HCT116 (cell line): ENCODE measurements at regions not wholly inside any gene's neighbourhood (a gene's known extent, or its start where the extent isn't known, plus 50 kb on each side); places are given as distances from the start of the nearest gene placed in this dataset.

ENCODE experiments used
- ATAC-seq: fragments of 200-7000 bp; cut with Tn5 transposase; 2 replicates; pipeline ENCODE4 v1.9.1; 2020; ENCODE audit warnings: mild to moderate bottlenecking, moderate library complexity
- BruUV-seq: library from RNA; stranded (reverse); fragments of 400-500 nt; replicated peaks from 2 replicates; lab custom pipeline; 2021; lab: Mats Ljungman, UMichigan
- CTCF ChIA-PET: fragments of 300-600 bp; sonication (Branson Sonifier 250); formaldehyde crosslinking; loops from one replicate; lab custom pipeline; 2021; ENCODE audit warnings: antibody characterized with exemption; lab: Charles Lee
- POLR2A ChIA-PET: fragments of 300-600, 350-600 bp; sonication (Branson Sonifier 250); formaldehyde crosslinking; loops from one replicate; lab custom pipeline; 2021; ENCODE audit warnings: antibody characterized with exemption; lab: Charles Lee
- RAD21 ChIA-PET, 2 experiments: fragments of 300-600 bp; sonication (Branson Sonifier 250); formaldehyde crosslinking; loops; one replicate each; lab custom pipeline; 2023; ENCODE audit warnings: low total read pairs in 2 of 2; ENCODE audit not compliant: uncharacterized antibody in 2 of 2, unreplicated experiment in 2 of 2, low non-redundant PET in 1 of 2; lab: Charles Lee
- DNase-seq: peaks from one replicate; pipeline ENCODE4 v3.0.0-alpha.2; 2010; ENCODE audit warnings: low read depth, low spot score
- H2AFZ ChIP-seq: fragments of 200-600 bp; shearing (Covaris generic), sonication (generic); 2 replicates; pipeline ENCODE4 v1.6.1; 2017; ENCODE audit warnings: low read depth, mixed run types, mixed read lengths, antibody characterized with exemption, low read length; ENCODE audit not compliant: poor library complexity, severe bottlenecking
- H3K27ac ChIP-seq: 2 replicates; pipeline ENCODE4 v1.5.1; 2012; ENCODE audit warnings: low read depth, low read length
- H3K27me3 ChIP-seq: fragments of 200-600 bp; sonication (generic); 2 replicates; pipeline ENCODE4 v1.6.1; 2016; ENCODE audit warnings: mixed run types, low read length, mixed read lengths; ENCODE audit not compliant: insufficient read depth
- H3K36me3 ChIP-seq, 2 experiments: fragments of 200-500 bp in 1 of 2; fragments of 200-600 bp in 1 of 2; sonication (Bioruptor generic) in 1 of 2; sonication (generic) in 1 of 2; 2 replicates each; pipeline versions ENCODE4 v1.5.1 to v1.6.1; 2014 to 2016; ENCODE audit warnings: low read length in 2 of 2, inconsistent platforms in 1 of 2, mixed read lengths in 1 of 2, mixed run types in 1 of 2; ENCODE audit not compliant: insufficient read depth in 2 of 2, control insufficient read depth in 1 of 2
- H3K4me1 ChIP-seq, 2 experiments: fragments of 200-600 bp in 1 of 2; sonication (generic) in 1 of 2; 2 replicates each; pipeline versions ENCODE4 v1.5.1 to v1.6.1; 2012 to 2017; ENCODE audit warnings: low read length in 2 of 2, inconsistent platforms in 1 of 2, mild to moderate bottlenecking in 1 of 2, mixed read lengths in 1 of 2, mixed run types in 1 of 2, moderate library complexity in 1 of 2; ENCODE audit not compliant: insufficient read depth in 2 of 2, control insufficient read depth in 1 of 2
- H3K4me2 ChIP-seq: fragments of 200-600 bp; sonication (generic); 2 replicates; pipeline ENCODE4 v1.6.1; 2017; ENCODE audit warnings: mixed run types, low read length, mixed read lengths
- H3K4me3 ChIP-seq, 2 experiments: fragments of 200-600 bp in 1 of 2; sonication (generic) in 1 of 2; replicated peaks in 1 of 2; 2 replicates each; pipeline ENCODE4 v1.5.1; 2011 to 2016; ENCODE audit warnings: low read length in 2 of 2, control low read depth in 1 of 2, low read depth in 1 of 2, mild to moderate bottlenecking in 1 of 2, mixed read lengths in 1 of 2, mixed run types in 1 of 2
- H3K79me2 ChIP-seq: fragments of 200-600 bp; sonication (generic); 2 replicates; pipeline ENCODE4 v1.6.1; 2017; ENCODE audit warnings: mild to moderate bottlenecking, mixed run types, low read length, moderate library complexity, mixed read lengths; ENCODE audit not compliant: insufficient read depth
- H3K9ac ChIP-seq: fragments of 200-600 bp; sonication (generic); 2 replicates; pipeline ENCODE4 v1.6.1; 2016; ENCODE audit warnings: low read length, mixed read lengths
- H3K9me2 ChIP-seq: fragments of 200-600 bp; sonication (generic), shearing (Covaris generic); 2 replicates; pipeline ENCODE4 v1.6.1; 2017; ENCODE audit warnings: mixed run types, mild to moderate bottlenecking, moderate library complexity; ENCODE audit not compliant: insufficient read depth
- H3K9me3 ChIP-seq, 2 experiments: fragments of 200-500 bp in 1 of 2; fragments of 200-600 bp in 1 of 2; sonication (Bioruptor generic) in 1 of 2; sonication (generic) in 1 of 2; 2 replicates each; pipeline ENCODE4 v1.6.1; 2014 to 2017; ENCODE audit warnings: low read length in 2 of 2, mixed read lengths in 2 of 2, inconsistent platforms in 1 of 2, low read depth in 1 of 2, mild to moderate bottlenecking in 1 of 2, mixed run types in 1 of 2, moderate library complexity in 1 of 2; ENCODE audit not compliant: control insufficient read depth in 1 of 2, insufficient read depth in 1 of 2
- H4K20me1 ChIP-seq: fragments of 200-600 bp; sonication (generic), shearing (Covaris generic); 2 replicates; pipeline ENCODE4 v1.6.1; 2017; ENCODE audit warnings: mixed run types, mild to moderate bottlenecking, moderate library complexity; ENCODE audit not compliant: insufficient read depth
- CBX3 ChIP-seq: IDR thresholded peaks from 2 replicates; pipeline ENCODE4 v1.6.1; 2012; ENCODE audit warnings: low read depth
- CEBPB ChIP-seq: IDR thresholded peaks from 2 replicates; pipeline ENCODE4 v1.6.1; 2012; ENCODE audit warnings: low read depth
- CTCF ChIP-seq, 3 experiments: fragments of 200-600 bp in 1 of 3; sonication (generic) in 1 of 3; IDR thresholded peaks in 2 of 3; conservative IDR thresholded peaks in 1 of 3; 2 replicates each; pipeline ENCODE4 v1.5.1; 2012 to 2017; ENCODE audit warnings: low read depth in 2 of 3, low read length in 2 of 3, antibody characterized with exemption in 1 of 3, borderline replicate concordance in 1 of 3, control low read depth in 1 of 3, mild to moderate bottlenecking in 1 of 3, mixed read lengths in 1 of 3, mixed run types in 1 of 3, moderate library complexity in 1 of 3; ENCODE audit not compliant: insufficient read depth in 1 of 3
- ELF1 ChIP-seq: IDR thresholded peaks from 2 replicates; pipeline ENCODE4 v1.6.1; 2012; ENCODE audit warnings: low read depth, borderline replicate concordance
- EZH2 ChIP-seq: fragments of 200-600 bp; sonication (generic); IDR thresholded peaks from 2 replicates; pipeline ENCODE4 v1.6.1; 2017; ENCODE audit warnings: antibody characterized with exemption, mixed run types
- FOSL1 ChIP-seq: IDR thresholded peaks from 2 replicates; pipeline ENCODE4 v1.6.1; 2012; ENCODE audit warnings: low read depth
- JUND ChIP-seq: IDR thresholded peaks from 2 replicates; pipeline ENCODE4 v1.6.1; 2012
- MAX ChIP-seq: IDR thresholded peaks from 2 replicates; pipeline ENCODE4 v1.6.1; 2012
- POLR2A ChIP-seq: IDR thresholded peaks from 2 replicates; pipeline ENCODE4 v1.7.0; 2011; ENCODE audit warnings: borderline replicate concordance; ENCODE audit not compliant: insufficient read depth, insufficient read length; ENCODE audit errors: extremely low read depth
- RAD21 ChIP-seq: IDR thresholded peaks from 2 replicates; pipeline ENCODE4 v1.6.1; 2012; ENCODE audit warnings: low read depth, mild to moderate bottlenecking
- SIN3A ChIP-seq: IDR thresholded peaks from 2 replicates; pipeline ENCODE4 v1.6.1; 2012; ENCODE audit warnings: low read depth
- SRF ChIP-seq: IDR thresholded peaks from 2 replicates; pipeline ENCODE4 v1.6.1; 2012; ENCODE audit warnings: low read depth
- YY1 ChIP-seq: IDR thresholded peaks from 2 replicates; pipeline ENCODE4 v1.6.1; 2011; ENCODE audit warnings: low read length, low read depth, moderate library complexity, mild to moderate bottlenecking; ENCODE audit not compliant: insufficient replicate concordance; ENCODE audit errors: extremely low read depth
- ZNF274 ChIP-seq: fragments of 200-500 bp; sonication (Bioruptor generic); IDR thresholded peaks from 2 replicates; pipeline ENCODE4 v1.6.1; 2014; ENCODE audit warnings: mild to moderate bottlenecking, low read depth, low read length, inconsistent platforms
- intact Hi-C: fragments of 100-400 bp; cut with micrococcal nuclease; formaldehyde crosslinking; loops from 2 replicates; pipeline ENCODE4 v1.10.0; 2022
- TF ChIP-seq, protein P1 (sequence below): IDR thresholded peaks from 2 replicates; pipeline ENCODE4 v1.6.1; 2012
- TF ChIP-seq, protein P2 (sequence below): IDR thresholded peaks from 2 replicates; pipeline ENCODE4 v1.6.1; 2011; ENCODE audit warnings: mild to moderate bottlenecking, low read length, moderate library complexity; ENCODE audit not compliant: insufficient replicate concordance; ENCODE audit errors: extremely low read depth

DNA sequence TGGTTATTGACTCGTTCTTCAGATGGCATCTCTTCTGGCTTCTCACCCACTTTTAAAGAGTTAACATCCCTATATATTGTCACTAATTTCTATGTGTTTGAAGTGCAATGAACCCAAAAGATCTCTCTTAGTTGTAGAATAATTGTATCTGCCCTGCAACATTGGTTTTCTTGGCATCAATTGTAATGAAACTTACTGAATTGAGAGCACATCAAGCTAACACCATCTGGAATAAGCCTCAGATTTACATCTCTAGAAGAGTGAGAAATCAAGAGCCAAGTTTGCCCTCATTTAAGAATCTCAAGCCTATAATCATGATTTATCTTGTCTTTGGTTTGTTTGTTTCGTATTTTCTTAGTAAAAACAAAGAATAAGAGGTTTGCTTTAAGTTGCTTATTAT is 372.6 kb upstream of the LRRC7 start (continued):
- TF ChIP-seq MAX (no peak), CTCF (IDR thresholded peaks at IDR 0.05 in 2 of 3, conservative IDR thresholded peaks at IDR 0.05 in 1 of 3; ENCODE audit: borderline replicate concordance in 1 of 3, insufficient read depth in 1 of 3, low read depth in 2 of 3, low read length in 2 of 3) (no peak), SRF (no peak)

- no peaks in the 10 kb centered on the region for H3K36me3 ChIP-seq
- TF ChIP-seq CEBPB, result no peak
- no peak for TF ChIP-seq ZNF274
- no peak for TF ChIP-seq FOSL1
- TF ChIP-seq YY1, result no peak
- TF ChIP-seq, protein P1, sequence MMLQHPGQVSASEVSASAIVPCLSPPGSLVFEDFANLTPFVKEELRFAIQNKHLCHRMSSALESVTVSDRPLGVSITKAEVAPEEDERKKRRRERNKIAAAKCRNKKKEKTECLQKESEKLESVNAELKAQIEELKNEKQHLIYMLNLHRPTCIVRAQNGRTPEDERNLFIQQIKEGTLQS, result no peak
- no peak for TF ChIP-seq POLR2A
- no peak for TF ChIP-seq EZH2
- no peak for TF ChIP-seq ELF1
- TF ChIP-seq CBX3, result no peak
- no peak for TF ChIP-seq SIN3A
- no peak for TF ChIP-seq SRF
- TF ChIP-seq JUND, result no peak
- TF ChIP-seq RAD21, result no peak
- TF ChIP-seq, protein P2, sequence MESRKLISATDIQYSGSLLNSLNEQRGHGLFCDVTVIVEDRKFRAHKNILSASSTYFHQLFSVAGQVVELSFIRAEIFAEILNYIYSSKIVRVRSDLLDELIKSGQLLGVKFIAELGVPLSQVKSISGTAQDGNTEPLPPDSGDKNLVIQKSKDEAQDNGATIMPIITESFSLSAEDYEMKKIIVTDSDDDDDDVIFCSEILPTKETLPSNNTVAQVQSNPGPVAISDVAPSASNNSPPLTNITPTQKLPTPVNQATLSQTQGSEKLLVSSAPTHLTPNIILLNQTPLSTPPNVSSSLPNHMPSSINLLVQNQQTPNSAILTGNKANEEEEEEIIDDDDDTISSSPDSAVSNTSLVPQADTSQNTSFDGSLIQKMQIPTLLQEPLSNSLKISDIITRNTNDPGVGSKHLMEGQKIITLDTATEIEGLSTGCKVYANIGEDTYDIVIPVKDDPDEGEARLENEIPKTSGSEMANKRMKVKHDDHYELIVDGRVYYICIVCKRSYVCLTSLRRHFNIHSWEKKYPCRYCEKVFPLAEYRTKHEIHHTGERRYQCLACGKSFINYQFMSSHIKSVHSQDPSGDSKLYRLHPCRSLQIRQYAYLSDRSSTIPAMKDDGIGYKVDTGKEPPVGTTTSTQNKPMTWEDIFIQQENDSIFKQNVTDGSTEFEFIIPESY, result no peak
- no peak for TF ChIP-seq MAX
- no peaks in the 10 kb centered on the region for H4K20me1 ChIP-seq
- no TSS peak for BruUV-seq
- H3K4me2 ChIP-seq, result no peak overlapping the region
- intact Hi-C loops, result no loop called here
- H3K4me3 ChIP-seq, result no peak overlapping the region
- H2AFZ ChIP-seq, result no peak overlapping the region
- no peaks in the 10 kb centered on the region for H3K9me2 ChIP-seq
- H3K27me3 ChIP-seq, result peaks cover 12% of the 10 kb centered on the region
- no peak overlapping the region for H3K9ac ChIP-seq
- ChIA-PET RAD21 (no interaction called here), CTCF (no interaction called here), POLR2A (no interaction called here)
- H3K27ac ChIP-seq, result no peak overlapping the region
- DNase-seq (no peak), ATAC-seq (no peak)
- no peaks in the 10 kb centered on the region for H3K9me3 ChIP-seq
- H3K4me1 ChIP-seq, result no peaks in the 10 kb centered on the region
- H3K79me2 ChIP-seq, result no peaks in the 10 kb centered on the region
These were observed 371.7 kb upstream of the LRRC7 start for GRCh38 chr1:69196071-69196470.
